Stimulated activated CD4-positive, alpha-beta T cell treated with anti-CD3 and anti-CD28 coated beads, Interleukin-12 subunit alpha, Interleukin-12 subunit beta, amount 100 ng/mL, for 48 hours (primary cell): ENCODE measurements at regions not wholly inside any gene's neighbourhood (a gene's known extent, or its start where the extent isn't known, plus 50 kb on each side); places are given as distances from the start of the nearest gene placed in this dataset.
"Not testable (repeated sequence)": the region's sequence is repeated elsewhere in the genome, so short reads cannot be mapped to it uniquely, and the experiment has no call there.

Experiments
- DNase-seq, 3 donors: peaks; one replicate each; pipeline ENCODE4 v3.0.0-alpha.2; 2020; ENCODE audit warnings: low read depth in 2 of 3, low spot score in 1 of 3

- DNase-seq, result no peak
Measured at GRCh38 chr7:108627476-108628051, 57.9 kb downstream of the DNAJB9 start.

GRCh38 chr7:108628678-108629077 is 59.0 kb downstream of the DNAJB9 start:
- no peak for DNase-seq

GRCh38 chr7:108629651-108630400 is 60.2 kb downstream of the DNAJB9 start:
- no peak for DNase-seq

GRCh38 chr7:108634036-108634435 is 64.4 kb downstream of the DNAJB9 start:
- DNase-seq, result no peak

- no peak for DNase-seq
Measured at GRCh38 chr7:108634535-108634934, 64.9 kb downstream of the DNAJB9 start.

GRCh38 chr7:108637049-108637621 is 67.5 kb downstream of the DNAJB9 start:
- no peak for DNase-seq

- DNase-seq, result no peak
Measured at GRCh38 chr7:108642126-108642525, 72.5 kb downstream of the DNAJB9 start.

GRCh38 chr7:108643136-108643535 is 73.5 kb downstream of the DNAJB9 start:
- DNase-seq, result no peak

GRCh38 chr7:108648989-108649388 is 79.3 kb downstream of the DNAJB9 start:
- DNase-seq, result no peak

- no peak for DNase-seq
Measured at GRCh38 chr7:108650467-108650866, 80.8 kb downstream of the DNAJB9 start.

- DNase-seq, result no peak
Measured at GRCh38 chr7:108652886-108653285, 83.2 kb downstream of the DNAJB9 start.

- DNase-seq, result no peak
Measured at GRCh38 chr7:108653526-108653925, 83.9 kb downstream of the DNAJB9 start.

- not testable (repeated sequence) for DNase-seq
Measured at GRCh38 chr7:108657140-108657726, 87.6 kb downstream of the DNAJB9 start.

GRCh38 chr7:108659261-108659660 is 89.6 kb downstream of the DNAJB9 start:
- DNase-seq, result no peak

GRCh38 chr7:108659867-108660266 is 90.2 kb downstream of the DNAJB9 start:
- no peak for DNase-seq

- DNase-seq, result no peak
Measured at GRCh38 chr7:108660465-108660864, 90.8 kb downstream of the DNAJB9 start.

- DNase-seq, result no peak
Measured at GRCh38 chr7:108662783-108663362, 93.2 kb downstream of the DNAJB9 start.

- DNase-seq, result no peak
Measured at GRCh38 chr7:108663701-108664100, 94.0 kb downstream of the DNAJB9 start.

- no peak for DNase-seq
Measured at GRCh38 chr7:108667216-108667615, 97.5 kb downstream of the DNAJB9 start.

- no peak for DNase-seq
Measured at GRCh38 chr7:108669958-108670357, 100.3 kb downstream of the DNAJB9 start.

- DNase-seq, result not testable (repeated sequence)
Measured at GRCh38 chr7:108673699-108674098, 104.0 kb downstream of the DNAJB9 start.

GRCh38 chr7:108684629-108685028 is 115.0 kb downstream of the DNAJB9 start:
- DNase-seq, result no peak
